ENCODE measurements at regions not wholly inside any gene's neighbourhood (a gene's known extent, or its start where the extent isn't known, plus 50 kb on each side); places are given as distances from the start of the nearest gene placed in this dataset.

- intact Hi-C loops (cut with DNase I; ENCODE audit: low total_unique reads): no loop called here
- no peaks in the 10 kb centered on the region for H3K4me1 ChIP-seq
- H3K36me3 ChIP-seq (ENCODE audit: low read depth, missing control alignments): no peaks in the 10 kb centered on the region
- 9 to 11% methylated on average over 21 of the region's 21 CpGs for WGBS, 2 donors
- peak; percentile 48 for DNase-seq
- no peak overlapping the region for H3K4me3 ChIP-seq
- no peaks in the 10 kb centered on the region for H3K27me3 ChIP-seq
- TF ChIP-seq CTCF (IDR thresholded peaks at IDR 0.05): peak; percentile 7 to 78 (median 69)
- TF ChIP-seq POLR2A (IDR thresholded peaks at IDR 0.05): no peak
- H3K9me3 ChIP-seq: no peaks in the 10 kb centered on the region
- H3K27ac ChIP-seq: no peak overlapping the region
Measured at GRCh38 chr12:89016970-89017778, 335.1 kb downstream of the DUSP6 start.

- 91 to 93% methylated on average over 1 of the region's 1 CpG for WGBS, 2 donors
- Histone ChIP-seq H3K9me3 (no peaks in the 10 kb centered on the region), H3K36me3 (ENCODE audit: low read depth, missing control alignments) (no peaks in the 10 kb centered on the region), H3K27ac (no peak overlapping the region), H3K4me3 (no peak overlapping the region), H3K27me3 (no peaks in the 10 kb centered on the region), H3K4me1 (no peaks in the 10 kb centered on the region)
- intact Hi-C loops (cut with DNase I; ENCODE audit: low total_unique reads): no loop called here
- TF ChIP-seq POLR2A (IDR thresholded peaks at IDR 0.05) (no peak), CTCF (IDR thresholded peaks at IDR 0.05) (no peak)
- no peak for DNase-seq
Measured at GRCh38 chr12:89015419-89015818, 336.9 kb downstream of the DUSP6 start.

- no peak for DNase-seq
- no peak overlapping the region for H3K4me3 ChIP-seq
- no peaks in the 10 kb centered on the region for H3K4me1 ChIP-seq
- H3K27ac ChIP-seq: no peak overlapping the region
- H3K36me3 ChIP-seq (ENCODE audit: low read depth, missing control alignments): no peaks in the 10 kb centered on the region
- intact Hi-C loops (cut with DNase I; ENCODE audit: low total_unique reads): no loop called here
- no peak for TF ChIP-seq CTCF (IDR thresholded peaks at IDR 0.05)
- no peak for TF ChIP-seq POLR2A (IDR thresholded peaks at IDR 0.05)
- no peaks in the 10 kb centered on the region for H3K27me3 ChIP-seq
- WGBS, 2 donors: 78 to 84% methylated on average over 2 of the region's 2 CpGs
- H3K9me3 ChIP-seq: no peaks in the 10 kb centered on the region
Measured at GRCh38 chr12:88998421-88998820, 353.9 kb downstream of the DUSP6 start.

- Histone ChIP-seq H3K36me3 (ENCODE audit: low read depth, missing control alignments) (no peaks in the 10 kb centered on the region), H3K27ac (no peak overlapping the region), H3K4me3 (no peak overlapping the region), H3K4me1 (no peaks in the 10 kb centered on the region), H3K9me3 (no peaks in the 10 kb centered on the region), H3K27me3 (no peaks in the 10 kb centered on the region)
- WGBS, 2 donors: 79 to 89% methylated on average over 2 of the region's 2 CpGs
- DNase-seq: peak; percentile 16
- intact Hi-C loops (cut with DNase I; ENCODE audit: low total_unique reads): no loop called here
- no peak for TF ChIP-seq CTCF (IDR thresholded peaks at IDR 0.05)
- TF ChIP-seq POLR2A (IDR thresholded peaks at IDR 0.05): no peak
Measured at GRCh38 chr12:88996200-88996788, 356.0 kb downstream of the DUSP6 start.
